H1 (cell line): ENCODE measurements at regions not wholly inside any gene's neighbourhood (a gene's known extent, or its start where the extent isn't known, plus 50 kb on each side); places are given as distances from the start of the nearest gene placed in this dataset.

ENCODE experiments used
- CBX8 ChIP-seq: fragments of 300-800, 300-1000 bp; sonication (generic); IDR thresholded peaks from 2 replicates; pipeline ENCODE4 v1.7.1; 2016; ENCODE audit warnings: low read depth, low read length, borderline replicate concordance
- EP300 ChIP-seq, 2 experiments: IDR thresholded peaks; 1 replicate in 1 of 2; 2 replicates in 1 of 2; pipeline ENCODE4 v1.6.1; 2011 to 2012; ENCODE audit warnings: low read depth in 2 of 2, low read length in 2 of 2, mild to moderate bottlenecking in 2 of 2, borderline replicate concordance in 1 of 2, inconsistent platforms in 1 of 2, moderate library complexity in 1 of 2
- EZH2 ChIP-seq: fragments of 200-600 bp; sonication (generic); IDR thresholded peaks from 2 replicates; pipeline ENCODE4 v1.7.1; 2012; ENCODE audit warnings: low read depth, mild to moderate bottlenecking, moderate library complexity, low read length, inconsistent platforms; ENCODE audit not compliant: severe bottlenecking
- HDAC2 ChIP-seq, 2 experiments: fragments of 300-600 bp in 1 of 2; sonication (generic) in 1 of 2; IDR thresholded peaks; 2 replicates each; pipeline ENCODE4 v1.6.1; 2011 to 2012; ENCODE audit warnings: low read depth in 2 of 2, low read length in 2 of 2, mild to moderate bottlenecking in 2 of 2, moderate library complexity in 2 of 2, borderline replicate concordance in 1 of 2, inconsistent platforms in 1 of 2
- NANOG ChIP-seq: IDR thresholded peaks from 2 replicates; pipeline ENCODE4 v1.6.1; 2011; ENCODE audit warnings: low read length, low read depth, mild to moderate bottlenecking, inconsistent platforms; ENCODE audit not compliant: insufficient read depth, poor library complexity, severe bottlenecking
- RXRA ChIP-seq: IDR thresholded peaks from 2 replicates; pipeline ENCODE4 v1.6.1; 2011; ENCODE audit warnings: low read depth, mild to moderate bottlenecking, low read length, moderate library complexity; ENCODE audit not compliant: insufficient read depth
- SIRT6 ChIP-seq: IDR thresholded peaks from one replicate; pipeline ENCODE4 v1.7.1; 2012; ENCODE audit warnings: low read length, inconsistent platforms
- TAF7 ChIP-seq: optimal IDR thresholded peaks from 2 replicates; pipeline ENCODE3; 2011; ENCODE audit warnings: low read depth, mild to moderate bottlenecking, inconsistent platforms, low read length, moderate library complexity, borderline replicate concordance

DNA sequence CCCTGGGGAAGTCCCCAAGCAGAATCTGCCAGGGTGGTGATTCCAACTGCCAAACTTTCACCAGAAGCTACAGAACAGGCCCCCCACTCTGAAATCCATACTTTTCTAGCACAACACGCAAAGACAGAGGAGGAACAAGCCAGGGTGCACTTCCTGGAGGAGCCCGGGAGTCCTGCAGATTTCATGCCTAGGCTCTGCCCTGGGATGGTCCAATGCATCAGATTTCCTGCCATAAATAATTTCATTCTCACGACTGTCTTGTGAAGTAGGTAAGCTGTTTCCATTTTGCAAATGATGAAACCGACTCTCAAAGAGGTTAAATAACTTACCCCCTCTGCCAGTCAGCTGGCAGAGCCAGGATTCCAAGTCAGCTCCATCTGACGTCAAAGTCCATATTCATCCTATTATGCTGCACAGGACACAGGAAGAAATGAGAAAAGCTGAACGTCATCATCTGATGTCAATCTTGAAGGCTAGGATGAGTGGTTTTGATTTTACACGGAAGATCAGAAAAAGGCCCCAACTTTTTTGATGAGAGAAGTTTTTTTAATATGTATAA is 134.8 kb upstream of the IGF1R start (continued):
- TF ChIP-seq NANOG (no peak), EZH2 (no peak), HDAC2 (IDR thresholded peaks at IDR 0.05; ENCODE audit: borderline replicate concordance in 1 of 2, low read depth in 2 of 2, low read length in 2 of 2) (no peak), EP300 (IDR thresholded peaks at IDR 0.05; ENCODE audit: borderline replicate concordance in 1 of 2, low read depth in 2 of 2, low read length in 2 of 2) (no peak), CBX8 (no peak), RXRA (no peak), SIRT6 (no peak), TAF7 (no peak)
